PC-9 (cell line): ENCODE measurements at regions not wholly inside any gene's neighbourhood (a gene's known extent, or its start where the extent isn't known, plus 50 kb on each side); places are given as distances from the start of the nearest gene placed in this dataset.

ENCODE experiments used
- CTCF ChIP-seq: fragments of 200-600 bp; sonication (generic); conservative IDR thresholded peaks from 2 replicates; pipeline ENCODE4 v1.6.1; 2017; ENCODE audit warnings: mixed run types, antibody characterized with exemption, mild to moderate bottlenecking, moderate library complexity
- EZH2 ChIP-seq: fragments of 200-600 bp; sonication (generic); IDR thresholded peaks from 2 replicates; pipeline ENCODE4 v1.8.0; 2017; ENCODE audit warnings: antibody characterized with exemption, low read depth

GRCh38 chr13:104586051-104586746 is 1520.0 kb upstream of the SLC10A2 start:
- TF ChIP-seq CTCF (no peak), EZH2 (no peak)
